CD4-positive, alpha-beta T cell treated with Interleukin-15 for 1 hour (primary cell): ENCODE measurements at regions not wholly inside any gene's neighbourhood (a gene's known extent, or its start where the extent isn't known, plus 50 kb on each side); places are given as distances from the start of the nearest gene placed in this dataset.

Source experiments
- DNase-seq: peaks from one replicate; pipeline ENCODE4 v3.0.0-alpha.2; 2020

DNA sequence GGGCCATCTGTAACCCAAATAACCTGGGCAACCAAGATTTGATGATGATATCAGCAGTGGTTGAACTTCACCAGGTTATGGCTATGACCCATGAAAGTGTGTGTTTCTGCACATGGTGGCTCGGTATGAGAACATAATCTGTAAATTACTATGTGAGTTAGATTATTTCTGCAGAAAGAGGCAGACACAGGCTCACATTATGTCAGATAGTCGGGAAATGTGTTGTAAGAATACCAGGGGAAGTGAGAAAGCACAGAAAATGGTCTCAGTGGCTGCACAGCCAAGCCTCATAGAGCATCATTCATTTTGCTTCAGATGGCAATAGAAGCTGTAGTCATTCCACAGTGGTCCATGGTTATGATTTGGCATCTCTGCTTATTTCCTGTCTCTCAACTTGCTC lies 63.0 kb upstream of the RBPJ start:
- DNase-seq: no peak

DNA sequence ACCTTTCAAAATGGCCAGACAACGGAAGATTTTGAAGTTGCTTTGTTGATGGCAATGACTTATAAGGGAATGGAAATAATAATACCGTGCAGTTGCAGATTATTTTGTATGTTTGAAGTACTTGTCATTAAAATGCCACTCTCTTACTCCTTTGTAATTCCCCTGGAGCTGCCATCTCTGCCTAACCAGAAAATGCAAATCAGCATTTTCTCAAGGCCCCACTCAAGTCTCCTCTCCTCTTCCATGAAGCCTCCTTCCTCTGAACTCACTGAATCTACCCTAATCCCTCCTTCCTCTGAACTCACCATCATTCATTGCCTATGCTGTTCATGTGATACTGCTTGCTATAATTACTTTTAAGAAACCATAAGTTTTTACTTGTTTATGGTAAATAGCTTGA lies 60.2 kb upstream of the RBPJ start:
- no peak for DNase-seq

DNA sequence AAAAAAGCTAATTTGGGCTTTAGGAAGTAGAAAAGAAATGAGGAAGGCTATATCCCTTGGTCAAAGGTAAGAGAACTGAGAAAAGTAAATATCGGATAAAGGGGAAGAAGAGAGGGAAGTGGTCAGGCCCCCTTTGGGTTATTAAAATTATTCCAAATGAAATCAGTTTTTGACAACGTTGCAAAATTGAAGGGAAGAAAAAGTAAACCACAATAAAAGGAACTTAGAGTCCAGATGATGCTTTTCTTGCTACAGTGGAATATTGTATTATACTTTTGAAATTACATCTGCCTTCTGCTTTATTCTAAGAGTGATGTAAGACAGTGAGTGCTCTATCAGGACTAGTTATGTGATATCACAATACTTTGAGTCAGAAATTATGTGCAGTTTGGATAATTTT lies 59.4 kb upstream of the RBPJ start:
- no peak for DNase-seq

DNA sequence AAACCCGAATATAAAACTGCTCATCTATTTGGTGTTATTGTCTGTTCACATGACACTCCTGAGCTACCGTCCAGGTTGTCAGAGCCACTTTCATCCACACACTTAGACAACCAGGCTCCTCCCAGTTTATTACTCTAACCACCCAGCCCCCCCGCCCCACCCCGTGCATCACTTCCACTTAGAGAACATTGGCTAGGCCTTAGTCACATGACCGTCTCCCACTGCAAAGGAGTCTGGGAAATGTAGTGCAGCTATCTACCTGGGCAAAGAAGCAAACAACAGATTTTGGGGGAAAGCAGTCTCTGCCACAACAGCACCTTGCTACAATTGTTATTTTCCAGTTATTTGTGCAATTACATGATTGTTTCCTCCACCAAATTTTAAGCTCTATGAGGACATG lies 57.6 kb upstream of the RBPJ start:
- no peak for DNase-seq

DNA sequence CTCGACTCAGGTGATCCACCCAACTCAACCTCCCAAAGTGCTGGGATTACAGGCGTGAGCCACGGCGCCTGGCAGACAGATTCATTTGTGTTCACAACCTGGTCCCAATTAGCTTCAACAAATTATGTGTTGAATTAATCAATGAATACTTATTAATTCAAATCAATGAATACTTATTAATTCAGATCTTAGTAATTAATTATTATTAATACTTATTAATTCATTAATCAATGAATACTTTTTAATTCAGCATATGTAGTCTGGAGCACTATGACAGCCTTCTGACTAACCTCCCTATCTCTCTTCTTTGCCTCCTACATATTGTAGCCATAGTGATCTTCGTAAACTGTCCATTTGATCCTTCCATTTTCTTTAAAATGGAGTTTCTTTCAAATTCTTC lies 56.7 kb upstream of the RBPJ start:
- no peak for DNase-seq

DNA sequence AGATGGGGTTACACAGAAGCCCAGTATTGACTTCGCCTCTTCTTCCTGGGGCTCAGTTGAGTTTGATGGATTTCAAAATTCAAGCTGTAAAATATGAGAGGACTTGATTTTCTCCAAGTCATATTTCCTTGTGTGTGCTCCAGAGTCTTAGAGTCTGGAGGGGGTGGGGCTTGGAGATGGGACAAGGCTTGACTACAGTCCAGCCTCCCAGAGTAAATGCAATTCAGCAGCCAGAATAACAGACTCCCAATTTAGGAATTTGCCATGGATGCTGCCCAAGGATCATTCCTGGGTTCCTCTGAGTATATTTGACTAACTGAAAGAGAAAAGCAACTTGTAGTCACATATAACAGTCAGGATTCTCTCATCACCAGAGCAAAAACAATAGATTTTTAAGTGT lies 53.7 kb upstream of the RBPJ start:
- no peak for DNase-seq

DNA sequence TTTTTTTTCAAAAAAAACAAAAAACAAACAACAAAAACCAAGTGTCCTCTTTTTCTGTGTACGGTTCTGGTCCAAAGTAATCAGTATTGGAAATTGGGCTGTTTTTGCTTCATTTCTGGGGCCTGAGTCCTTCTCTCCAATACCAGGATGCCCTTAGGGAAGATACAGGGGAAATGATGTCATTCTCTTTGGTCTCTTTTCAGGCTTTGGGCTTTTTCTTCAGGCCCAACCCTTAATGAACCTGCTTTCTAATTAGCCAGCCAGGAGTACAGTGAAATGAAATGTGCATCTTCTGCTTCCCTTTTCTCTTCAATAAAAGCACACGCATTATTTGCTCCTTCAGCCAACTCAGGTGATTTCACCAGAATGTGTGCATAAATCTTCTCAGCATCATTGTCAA lies 52.6 kb upstream of the RBPJ start:
- DNase-seq: no peak

DNA sequence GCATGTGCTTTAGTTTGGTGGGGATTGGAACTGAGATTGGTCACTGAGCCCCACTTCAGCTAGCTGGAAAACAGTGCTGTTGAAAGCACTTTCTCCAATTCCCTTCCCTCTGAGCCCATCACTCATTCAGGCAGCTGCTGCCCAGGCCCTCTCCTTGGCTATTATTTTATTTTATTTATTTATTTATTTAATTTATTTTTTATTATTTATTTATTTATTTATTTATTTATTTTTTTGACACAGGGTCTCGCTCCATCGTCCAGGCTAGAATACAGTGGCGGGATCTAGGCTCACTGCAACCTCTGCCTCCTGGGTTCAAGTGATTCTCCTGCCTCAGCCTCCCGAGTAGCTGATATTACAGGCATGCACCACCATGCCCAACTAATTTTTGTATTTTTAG lies 51.8 kb upstream of the RBPJ start:
- DNase-seq: no peak
